Occipital lobe (tissue), 1 donor: ENCODE measurements at regions not wholly inside any gene's neighbourhood (a gene's known extent, or its start where the extent isn't known, plus 50 kb on each side); places are given as distances from the start of the nearest gene placed in this dataset.

Experiments
- DNase-seq: peaks from one replicate; lab custom pipeline; 2025; lab: John Stamatoyannopoulos, UW

DNA sequence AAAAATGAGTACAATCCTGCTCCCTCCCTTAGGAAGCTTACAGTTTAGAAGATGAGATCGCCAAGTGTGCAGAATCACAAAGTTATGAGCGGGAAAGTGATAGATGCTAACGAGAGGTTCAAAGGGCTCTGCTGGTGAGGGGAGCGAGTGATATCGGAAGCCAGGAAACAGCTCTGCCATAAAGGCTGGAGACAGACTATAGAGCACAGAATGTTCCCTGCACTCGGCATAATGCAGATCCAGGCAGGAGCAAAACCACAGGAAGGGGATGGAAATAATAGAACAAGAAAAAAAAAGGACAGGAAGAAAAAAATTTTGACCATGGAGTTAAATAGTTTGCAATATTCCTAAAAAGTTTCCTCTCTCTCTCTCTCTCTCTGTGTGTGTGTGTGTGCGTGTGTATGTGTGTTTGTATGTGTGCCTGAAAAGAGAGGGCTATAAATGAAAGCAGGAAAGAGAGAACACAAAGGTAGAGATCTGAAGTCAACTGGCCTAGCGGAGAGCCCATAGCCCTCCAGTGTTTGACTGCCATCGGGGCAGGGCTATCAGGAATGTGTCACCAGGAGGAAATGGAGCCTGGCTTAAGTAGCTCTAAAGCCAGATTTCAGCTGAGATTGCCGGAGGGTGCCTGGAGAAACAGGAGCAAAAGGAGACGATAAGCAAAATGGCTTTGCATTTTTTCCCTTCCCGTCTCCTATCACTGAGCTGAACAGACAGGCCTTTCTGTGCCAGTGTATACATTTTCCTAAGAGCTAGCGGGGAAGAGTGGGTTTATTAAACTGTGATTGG is 175.8 kb upstream of the LYZL1 start:
- no peak for DNase-seq

GRCh38 chr10:29113616-29113945 is 175.3 kb upstream of the LYZL1 start:
- no peak for DNase-seq

DNA sequence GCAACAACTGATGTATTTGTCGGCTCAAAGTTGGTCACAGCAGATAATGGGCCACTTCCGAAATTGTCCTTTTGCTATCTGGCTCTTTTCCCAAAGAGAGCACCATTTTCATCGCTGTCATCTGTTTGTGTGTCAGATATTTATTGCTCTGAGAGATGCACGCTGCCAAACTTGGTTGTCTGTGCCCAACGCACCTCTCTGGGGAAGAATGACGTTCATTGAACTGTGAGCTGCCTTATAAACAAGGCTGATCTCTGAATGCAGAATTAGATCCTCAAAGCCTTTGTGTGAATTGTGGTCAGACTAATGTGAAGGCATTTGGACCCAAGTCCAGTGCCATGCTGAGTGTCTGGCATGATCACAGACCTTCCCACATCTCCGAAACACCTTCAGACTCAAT is 174.7 kb upstream of the LYZL1 start:
- DNase-seq: no peak

GRCh38 chr10:29117781-29118180 is 171.1 kb upstream of the LYZL1 start:
- no peak for DNase-seq

- no peak for DNase-seq
Observed at GRCh38 chr10:29119374-29119773, 169.5 kb upstream of the LYZL1 start.

DNA sequence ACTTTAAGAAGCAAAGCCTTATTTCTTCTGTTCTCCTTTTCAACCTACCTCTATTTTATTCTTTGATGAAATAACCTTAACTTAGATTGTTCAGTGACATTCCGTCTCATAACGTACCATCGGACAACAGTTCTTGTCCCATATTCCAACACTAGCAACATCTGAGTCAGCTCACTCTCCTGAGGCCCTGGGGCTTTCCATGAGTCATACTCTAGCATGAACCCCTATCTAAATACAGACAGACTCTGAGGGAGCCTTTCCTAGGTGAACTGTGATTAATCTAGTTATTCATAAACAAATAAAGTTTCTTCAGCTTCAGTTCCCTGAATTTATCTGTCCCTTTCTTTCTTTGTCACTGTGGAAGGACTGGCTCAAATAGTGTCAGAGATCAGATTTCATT is 168.7 kb upstream of the LYZL1 start:
- no peak for DNase-seq

- no peak for DNase-seq
Observed at GRCh38 chr10:29124864-29125263, 164.0 kb upstream of the LYZL1 start.

DNA sequence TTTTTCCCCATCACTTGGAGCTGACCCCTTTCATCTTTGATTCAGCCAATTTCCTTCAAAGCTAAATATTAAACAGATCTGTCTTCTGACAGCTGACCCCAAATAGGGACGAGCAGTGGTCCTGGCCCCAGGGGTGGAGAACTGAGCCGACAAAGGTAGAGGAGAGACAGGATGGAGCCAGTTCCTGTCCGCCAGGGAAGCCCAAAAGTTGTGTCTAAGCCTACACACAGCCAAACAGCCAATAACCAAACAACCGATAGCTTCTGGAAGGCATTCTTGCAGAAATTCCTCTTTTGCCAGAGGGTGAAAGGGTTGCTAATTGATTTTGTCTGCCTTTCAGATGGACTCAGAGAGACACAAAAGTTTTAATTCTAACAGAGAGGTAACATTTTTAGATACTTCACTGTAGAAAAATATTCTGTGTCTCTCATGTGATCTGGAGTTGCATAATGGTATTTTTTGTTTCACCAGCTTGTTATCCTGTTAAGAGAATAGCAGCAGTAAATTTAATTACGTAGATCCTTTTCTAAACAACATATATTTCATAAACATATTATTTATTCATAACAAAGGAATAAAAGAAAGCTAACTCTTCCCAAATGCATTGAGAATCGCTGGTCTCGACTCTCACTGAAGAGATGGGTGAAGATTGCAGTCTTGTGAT is 161.7 kb upstream of the LYZL1 start:
- DNase-seq: no peak

GRCh38 chr10:29127731-29128130 is 161.1 kb upstream of the LYZL1 start:
- DNase-seq: no peak

DNA sequence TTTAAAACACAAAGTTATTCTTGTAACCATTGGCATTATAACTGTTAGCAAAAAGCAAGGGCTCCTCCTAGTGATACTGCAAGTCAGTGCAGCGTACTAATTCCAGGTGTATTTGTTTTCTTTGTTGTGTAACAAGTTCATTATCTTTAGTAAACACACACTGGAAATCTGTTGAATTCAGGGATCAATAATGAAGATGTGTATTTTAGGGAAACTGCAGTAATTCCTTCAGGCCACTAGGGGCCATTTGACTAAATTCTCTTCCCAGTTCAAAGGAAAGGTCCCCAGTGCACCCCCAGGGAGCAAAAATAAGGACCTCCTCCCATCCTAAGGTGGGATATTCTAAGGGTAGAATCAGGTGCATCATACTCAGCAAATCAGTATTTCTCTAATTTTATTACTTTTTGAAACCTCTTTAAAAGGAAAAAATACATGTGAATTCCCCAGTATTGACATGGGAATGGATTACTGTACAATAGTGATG is 158.6 kb upstream of the LYZL1 start:
- DNase-seq: no peak

DNA sequence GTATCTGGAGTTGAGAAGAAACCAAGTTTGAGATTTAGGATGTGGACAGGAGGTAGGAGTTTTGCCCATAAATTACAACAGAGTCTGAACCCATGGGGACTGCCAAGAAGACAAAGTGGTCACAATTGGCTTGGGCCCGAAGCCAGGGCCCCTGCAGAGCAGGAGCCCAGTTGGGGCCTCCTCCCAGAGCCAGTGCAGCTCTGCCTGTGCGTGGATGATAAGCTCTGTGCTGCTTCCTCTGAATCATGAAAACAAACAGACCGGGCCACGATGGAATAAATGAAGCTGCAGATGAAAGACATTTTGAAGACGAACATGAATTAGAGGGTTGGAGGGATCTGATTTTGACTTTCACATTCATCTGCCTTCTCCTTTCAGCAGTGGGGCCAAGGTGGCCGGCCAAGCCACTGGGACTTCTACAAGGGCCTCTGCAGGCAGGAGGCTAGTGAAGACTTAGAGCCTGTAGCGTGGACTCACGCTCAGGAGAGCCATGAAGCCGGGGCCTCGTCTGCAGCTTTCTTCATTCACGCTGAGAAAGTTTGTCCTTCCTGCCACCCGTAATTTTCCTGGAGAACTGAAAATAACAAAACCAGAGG is 156.8 kb upstream of the LYZL1 start:
- no peak for DNase-seq

DNA sequence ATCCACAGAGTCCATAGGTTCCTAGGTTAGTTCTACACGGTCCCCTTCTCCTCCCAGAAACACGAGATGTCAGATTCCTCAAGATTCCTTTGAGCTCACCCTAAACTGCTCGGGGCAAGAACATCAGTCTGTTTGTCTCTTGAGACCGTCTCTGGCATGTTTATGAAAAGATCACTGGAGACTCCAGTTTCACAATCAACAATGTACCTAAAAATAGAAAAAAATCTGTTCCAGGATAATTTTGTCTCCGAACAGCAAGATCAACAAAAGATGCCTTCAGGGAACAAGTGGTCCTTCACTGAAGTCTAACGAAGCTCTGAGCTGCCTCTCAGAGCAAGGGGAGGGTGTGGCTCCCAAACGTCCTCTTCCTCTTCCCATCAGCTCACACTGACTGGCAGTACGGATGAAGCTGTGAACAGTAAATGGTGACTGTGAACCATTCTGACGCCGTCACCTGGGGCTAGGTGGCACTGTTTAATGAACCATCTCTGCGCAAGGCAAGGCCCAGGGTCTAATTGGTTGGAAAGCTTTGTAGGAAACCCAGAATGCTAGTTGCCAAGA is 156.2 kb upstream of the LYZL1 start:
- DNase-seq: no peak

DNA sequence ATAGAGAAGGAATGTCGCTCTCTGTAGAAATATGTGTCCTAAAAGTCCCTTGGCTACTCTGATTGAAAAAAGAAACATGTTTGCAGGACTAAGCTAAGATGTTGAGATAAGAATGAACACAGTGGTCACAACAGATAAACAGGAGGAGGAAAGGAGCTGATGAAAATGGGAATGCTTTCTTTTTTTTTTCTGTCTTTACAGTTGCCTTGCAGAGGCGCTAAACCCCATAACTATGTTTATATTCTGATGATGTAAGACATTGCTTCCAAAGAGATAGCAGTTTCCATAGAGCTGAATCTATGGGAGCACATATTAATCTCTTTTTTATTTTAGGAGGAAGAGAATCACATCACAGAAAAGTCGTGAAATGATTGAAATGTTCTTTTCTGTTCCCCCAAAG is 153.5 kb upstream of the LYZL1 start:
- no peak for DNase-seq

GRCh38 chr10:29136411-29136810 is 152.5 kb upstream of the LYZL1 start:
- DNase-seq: no peak

DNA sequence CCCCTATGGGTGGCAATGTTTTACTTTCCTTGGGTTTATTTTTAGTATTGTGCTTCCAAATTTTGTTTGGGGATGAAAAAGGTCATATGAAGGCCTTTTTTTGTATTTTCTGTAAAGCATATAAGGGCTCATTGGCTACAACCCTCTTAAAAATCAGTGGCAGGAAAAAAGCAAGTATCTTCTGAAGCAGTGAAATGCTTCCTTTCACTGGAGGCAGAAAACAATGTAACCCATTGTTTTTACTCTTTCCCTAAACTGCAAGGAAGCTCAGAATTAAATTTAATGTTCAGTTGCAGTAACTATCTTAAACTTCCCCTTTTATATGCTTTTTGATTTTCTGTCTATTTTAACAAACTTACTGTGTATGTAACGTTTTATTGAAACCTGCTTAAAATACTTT is 148.7 kb upstream of the LYZL1 start:
- DNase-seq: no peak

DNA sequence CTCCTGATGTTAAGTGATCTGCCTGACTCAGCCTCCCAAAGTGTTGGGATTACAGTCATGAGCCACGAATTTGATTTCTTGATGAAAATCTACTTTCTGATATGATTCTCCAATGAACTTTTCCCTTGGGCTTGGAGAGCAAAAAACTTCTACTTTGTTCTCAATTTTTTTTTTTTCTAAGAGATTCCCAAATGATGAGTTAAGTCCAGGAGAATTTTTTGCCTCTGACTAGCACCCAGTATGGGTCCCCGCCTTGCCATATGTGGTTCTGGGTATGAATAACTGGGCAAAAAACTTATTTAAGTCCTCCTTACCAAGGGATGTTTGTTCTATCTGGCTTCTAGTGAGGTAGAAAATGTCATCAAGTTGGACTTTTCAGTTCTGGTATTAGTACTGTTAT is 147.9 kb upstream of the LYZL1 start:
- DNase-seq: no peak

DNA sequence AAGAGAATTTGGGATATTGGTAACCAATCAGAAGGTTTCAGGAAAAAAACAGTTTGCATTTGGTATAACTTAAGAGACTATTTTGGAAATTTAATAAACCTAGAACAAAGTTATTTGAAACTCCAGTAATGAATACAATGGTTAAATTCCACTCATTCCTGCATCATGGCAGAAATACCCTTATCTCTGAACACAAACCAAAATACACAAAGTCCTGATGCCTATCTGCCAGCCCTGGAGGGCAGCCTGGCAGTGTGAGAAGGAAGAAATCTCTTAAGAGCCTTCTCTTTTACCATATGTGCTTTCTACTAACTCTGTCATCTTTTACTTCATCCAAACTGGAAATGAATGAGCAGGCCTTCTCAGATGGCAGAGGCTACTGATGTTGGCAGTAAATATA is 147.1 kb upstream of the LYZL1 start:
- DNase-seq: no peak

DNA sequence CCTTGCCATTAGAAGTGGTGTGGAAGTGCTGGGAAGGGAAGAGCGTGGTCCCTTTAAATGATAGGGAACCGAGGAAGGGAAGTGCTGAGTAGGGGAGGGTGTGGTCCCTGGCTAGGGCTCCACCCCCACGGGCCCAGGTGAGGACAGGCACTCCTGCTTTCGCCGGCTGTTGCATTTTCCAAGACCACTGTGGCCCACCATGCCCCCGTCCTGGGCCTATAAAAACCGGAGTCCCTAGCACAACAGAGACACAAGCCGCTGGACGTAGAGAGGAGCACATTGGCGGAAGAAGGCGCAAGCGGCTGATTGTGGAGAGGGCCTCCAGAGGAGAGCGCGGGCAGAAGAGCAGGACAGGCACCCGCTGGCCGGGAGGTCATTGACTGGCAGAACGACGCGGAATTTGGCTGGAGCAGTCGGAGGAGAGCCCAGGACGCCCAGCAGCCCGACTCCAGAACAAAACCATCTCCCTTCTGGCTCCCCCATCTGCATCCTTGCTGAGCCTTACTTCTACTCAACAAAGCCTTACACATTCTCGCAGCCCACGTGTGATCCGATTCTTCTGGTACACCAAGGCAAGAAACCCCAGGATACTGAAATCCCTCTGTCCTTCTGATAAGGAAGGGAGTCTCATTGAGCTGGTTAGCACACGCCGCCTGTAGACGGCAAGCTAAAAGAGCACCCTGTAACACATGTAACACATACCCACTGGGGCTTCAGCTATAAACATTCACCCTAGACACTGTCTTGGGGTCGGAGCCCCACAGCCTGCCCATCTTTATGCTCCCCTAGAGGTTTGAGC is 146.2 kb upstream of the LYZL1 start:
- DNase-seq: no peak

GRCh38 chr10:29144126-29144525 is 144.7 kb upstream of the LYZL1 start:
- no peak for DNase-seq

- DNase-seq: no peak
Observed at GRCh38 chr10:29146311-29147100, 142.4 kb upstream of the LYZL1 start.

GRCh38 chr10:29150010-29150409 is 138.9 kb upstream of the LYZL1 start:
- no peak for DNase-seq
